ENCODE measurements at regions not wholly inside any gene's neighbourhood (a gene's known extent, or its start where the extent isn't known, plus 50 kb on each side); places are given as distances from the start of the nearest gene placed in this dataset.

GRCh38 chr12:5203274-5203673, 159.6 kb downstream of the KCNA5 start:
- H3K27me3 ChIP-seq (ENCODE audit: insufficient read depth, low read depth, low read length): no peaks in the 10 kb centered on the region
- H4K20me1 ChIP-seq (ENCODE audit: insufficient read depth): no peaks in the 10 kb centered on the region
- H3F3A ChIP-seq (ENCODE audit: insufficient read depth, low read length, poor library complexity, severe bottlenecking): no peaks in the 10 kb centered on the region
- no peak overlapping the region for H3K4me3 ChIP-seq (ENCODE audit: low read length)
- no peaks in the 10 kb centered on the region for H3K36me3 ChIP-seq (ENCODE audit: insufficient read depth, low read length)
- H3K79me2 ChIP-seq (replicated peaks; ENCODE audit: insufficient read depth, low read length): no peaks in the 10 kb centered on the region
- peak overlapping the region; percentile 90 for H3K27ac ChIP-seq (ENCODE audit: low read length)
- no peak overlapping the region for H3K9ac ChIP-seq (ENCODE audit: low read length)
- no peak for TF ChIP-seq MXI1 (conservative IDR thresholded peaks at IDR 0.05; ENCODE audit: poor library complexity, severe bottlenecking)
- TF ChIP-seq SMC3 (conservative IDR thresholded peaks at IDR 0.05; ENCODE audit: poor library complexity): no peak
- no peak for TF ChIP-seq TAF1 (IDR thresholded peaks at IDR 0.05; ENCODE audit: low read depth)
- TF ChIP-seq, protein P1, sequence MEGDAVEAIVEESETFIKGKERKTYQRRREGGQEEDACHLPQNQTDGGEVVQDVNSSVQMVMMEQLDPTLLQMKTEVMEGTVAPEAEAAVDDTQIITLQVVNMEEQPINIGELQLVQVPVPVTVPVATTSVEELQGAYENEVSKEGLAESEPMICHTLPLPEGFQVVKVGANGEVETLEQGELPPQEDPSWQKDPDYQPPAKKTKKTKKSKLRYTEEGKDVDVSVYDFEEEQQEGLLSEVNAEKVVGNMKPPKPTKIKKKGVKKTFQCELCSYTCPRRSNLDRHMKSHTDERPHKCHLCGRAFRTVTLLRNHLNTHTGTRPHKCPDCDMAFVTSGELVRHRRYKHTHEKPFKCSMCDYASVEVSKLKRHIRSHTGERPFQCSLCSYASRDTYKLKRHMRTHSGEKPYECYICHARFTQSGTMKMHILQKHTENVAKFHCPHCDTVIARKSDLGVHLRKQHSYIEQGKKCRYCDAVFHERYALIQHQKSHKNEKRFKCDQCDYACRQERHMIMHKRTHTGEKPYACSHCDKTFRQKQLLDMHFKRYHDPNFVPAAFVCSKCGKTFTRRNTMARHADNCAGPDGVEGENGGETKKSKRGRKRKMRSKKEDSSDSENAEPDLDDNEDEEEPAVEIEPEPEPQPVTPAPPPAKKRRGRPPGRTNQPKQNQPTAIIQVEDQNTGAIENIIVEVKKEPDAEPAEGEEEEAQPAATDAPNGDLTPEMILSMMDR (IDR thresholded peaks at IDR 0.05; ENCODE audit: poor library complexity, severe bottlenecking): no peak
- TF ChIP-seq EP300 (conservative IDR thresholded peaks at IDR 0.05; ENCODE audit: poor library complexity, severe bottlenecking): no peak
- TF ChIP-seq RAD21 (conservative IDR thresholded peaks at IDR 0.05): no peak
- TF ChIP-seq, protein P2, sequence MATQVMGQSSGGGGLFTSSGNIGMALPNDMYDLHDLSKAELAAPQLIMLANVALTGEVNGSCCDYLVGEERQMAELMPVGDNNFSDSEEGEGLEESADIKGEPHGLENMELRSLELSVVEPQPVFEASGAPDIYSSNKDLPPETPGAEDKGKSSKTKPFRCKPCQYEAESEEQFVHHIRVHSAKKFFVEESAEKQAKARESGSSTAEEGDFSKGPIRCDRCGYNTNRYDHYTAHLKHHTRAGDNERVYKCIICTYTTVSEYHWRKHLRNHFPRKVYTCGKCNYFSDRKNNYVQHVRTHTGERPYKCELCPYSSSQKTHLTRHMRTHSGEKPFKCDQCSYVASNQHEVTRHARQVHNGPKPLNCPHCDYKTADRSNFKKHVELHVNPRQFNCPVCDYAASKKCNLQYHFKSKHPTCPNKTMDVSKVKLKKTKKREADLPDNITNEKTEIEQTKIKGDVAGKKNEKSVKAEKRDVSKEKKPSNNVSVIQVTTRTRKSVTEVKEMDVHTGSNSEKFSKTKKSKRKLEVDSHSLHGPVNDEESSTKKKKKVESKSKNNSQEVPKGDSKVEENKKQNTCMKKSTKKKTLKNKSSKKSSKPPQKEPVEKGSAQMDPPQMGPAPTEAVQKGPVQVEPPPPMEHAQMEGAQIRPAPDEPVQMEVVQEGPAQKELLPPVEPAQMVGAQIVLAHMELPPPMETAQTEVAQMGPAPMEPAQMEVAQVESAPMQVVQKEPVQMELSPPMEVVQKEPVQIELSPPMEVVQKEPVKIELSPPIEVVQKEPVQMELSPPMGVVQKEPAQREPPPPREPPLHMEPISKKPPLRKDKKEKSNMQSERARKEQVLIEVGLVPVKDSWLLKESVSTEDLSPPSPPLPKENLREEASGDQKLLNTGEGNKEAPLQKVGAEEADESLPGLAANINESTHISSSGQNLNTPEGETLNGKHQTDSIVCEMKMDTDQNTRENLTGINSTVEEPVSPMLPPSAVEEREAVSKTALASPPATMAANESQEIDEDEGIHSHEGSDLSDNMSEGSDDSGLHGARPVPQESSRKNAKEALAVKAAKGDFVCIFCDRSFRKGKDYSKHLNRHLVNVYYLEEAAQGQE (IDR thresholded peaks at IDR 0.05; ENCODE audit: borderline replicate concordance): no peak
- TF ChIP-seq POLR2AphosphoS5 (IDR thresholded peaks at IDR 0.05): no peak
- TF ChIP-seq EZH2 (IDR thresholded peaks at IDR 0.05; ENCODE audit: borderline replicate concordance, insufficient read depth, low read length, poor library complexity, severe bottlenecking): no peak
- H3K9me2 ChIP-seq (ENCODE audit: insufficient read depth, low read length): no peaks in the 10 kb centered on the region
- no peak overlapping the region for H2AFZ ChIP-seq (ENCODE audit: low read depth, low read length)
- no peak overlapping the region for H3K4me2 ChIP-seq (ENCODE audit: low read length)
- H3K9me3 ChIP-seq (ENCODE audit: low read length): no peaks in the 10 kb centered on the region

DNA sequence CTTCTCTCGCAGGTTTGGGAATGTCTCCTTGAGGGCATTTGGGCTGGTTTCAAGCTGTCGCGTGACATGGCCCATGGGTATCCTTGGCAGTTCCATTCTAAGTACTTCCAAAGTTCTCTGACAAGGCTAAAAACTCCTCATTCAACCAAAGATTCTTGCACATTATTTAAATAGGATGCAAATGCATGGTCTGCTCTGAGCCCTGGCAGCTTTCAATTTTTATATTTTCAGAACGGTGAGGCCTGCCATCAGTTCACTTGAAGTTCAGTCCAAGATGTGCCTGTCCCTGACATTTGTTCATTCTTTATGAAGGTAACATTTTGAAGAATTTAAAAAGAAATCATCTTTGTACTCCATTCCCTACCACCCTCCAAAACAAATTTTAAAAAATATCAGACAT, 160.0 kb downstream of the KCNA5 start:
- H3K36me3 ChIP-seq (ENCODE audit: insufficient read depth, low read length): no peaks in the 10 kb centered on the region
- peak overlapping the region; percentile 54 for H3K4me3 ChIP-seq (ENCODE audit: low read length)
- TF ChIP-seq POLR2AphosphoS5 (IDR thresholded peaks at IDR 0.05) (no peak), MXI1 (conservative IDR thresholded peaks at IDR 0.05; ENCODE audit: poor library complexity, severe bottlenecking) (no peak), RAD21 (conservative IDR thresholded peaks at IDR 0.05) (no peak), TAF1 (IDR thresholded peaks at IDR 0.05; ENCODE audit: low read depth) (no peak), EP300 (conservative IDR thresholded peaks at IDR 0.05; ENCODE audit: poor library complexity, severe bottlenecking) (no peak), EZH2 (IDR thresholded peaks at IDR 0.05; ENCODE audit: borderline replicate concordance, insufficient read depth, low read length, poor library complexity, severe bottlenecking) (no peak), SMC3 (conservative IDR thresholded peaks at IDR 0.05; ENCODE audit: poor library complexity) (no peak)
- TF ChIP-seq, protein P1 (IDR thresholded peaks at IDR 0.05; ENCODE audit: poor library complexity, severe bottlenecking): no peak
- TF ChIP-seq, protein P2 (IDR thresholded peaks at IDR 0.05; ENCODE audit: borderline replicate concordance): no peak
- peak overlapping the region; percentile 51 for H2AFZ ChIP-seq (ENCODE audit: low read depth, low read length)
- H3K27ac ChIP-seq (ENCODE audit: low read length): peak overlapping the region; percentile 90
- no peaks in the 10 kb centered on the region for H3F3A ChIP-seq (ENCODE audit: insufficient read depth, low read length, poor library complexity, severe bottlenecking)
- peak overlapping the region; percentile 71 for H3K9ac ChIP-seq (ENCODE audit: low read length)
- no peaks in the 10 kb centered on the region for H3K9me3 ChIP-seq (ENCODE audit: low read length)
- no peaks in the 10 kb centered on the region for H3K79me2 ChIP-seq (replicated peaks; ENCODE audit: insufficient read depth, low read length)
- no peak overlapping the region for H3K4me2 ChIP-seq (ENCODE audit: low read length)
- H3K9me2 ChIP-seq (ENCODE audit: insufficient read depth, low read length): no peaks in the 10 kb centered on the region
- H3K27me3 ChIP-seq (ENCODE audit: insufficient read depth, low read depth, low read length): no peaks in the 10 kb centered on the region
- H4K20me1 ChIP-seq (ENCODE audit: insufficient read depth): no peaks in the 10 kb centered on the region
